C1 segment of cervical spinal cord (tissue), 14 donors: ENCODE measurements at regions not wholly inside any gene's neighbourhood (a gene's known extent, or its start where the extent isn't known, plus 50 kb on each side); places are given as distances from the start of the nearest gene placed in this dataset.
A peak's percentile ranks its signal among the peaks of the same experiment; 100 is the strongest.

Source experiments
- DNase-seq, 14 donors: peaks; one replicate each; lab custom pipeline; 2025; lab: John Stamatoyannopoulos, UW

GRCh38 chr3:147038481-147038880 lies 367.9 kb downstream of the ZIC4 start:
- DNase-seq = no peak

GRCh38 chr3:147034359-147034758 lies 372.0 kb downstream of the ZIC4 start:
- no peak for DNase-seq

GRCh38 chr3:147030274-147030673 lies 376.1 kb downstream of the ZIC4 start:
- DNase-seq = no peak

GRCh38 chr3:147015334-147015733 lies 391.0 kb downstream of the ZIC4 start:
- no peak for DNase-seq

- DNase-seq = no peak
Measured at GRCh38 chr3:147008886-147009285, 397.5 kb downstream of the ZIC4 start.

GRCh38 chr3:147008458-147008857 lies 397.9 kb downstream of the ZIC4 start:
- DNase-seq = no peak

- no peak for DNase-seq
Measured at GRCh38 chr3:147007736-147008245, 398.6 kb downstream of the ZIC4 start.

GRCh38 chr3:147002721-147003120 lies 397.6 kb upstream of the PLSCR5 start:
- no peak for DNase-seq

- no peak for DNase-seq
Measured at GRCh38 chr3:147000274-147000673, 395.1 kb upstream of the PLSCR5 start.

GRCh38 chr3:146991907-146992306 lies 386.8 kb upstream of the PLSCR5 start:
- DNase-seq = no peak

- peak in 1 of 14 donors; percentile 93 for DNase-seq
Measured at GRCh38 chr3:146975476-146975875, 370.3 kb upstream of the PLSCR5 start.

GRCh38 chr3:146975032-146975431 lies 369.9 kb upstream of the PLSCR5 start:
- DNase-seq = no peak

- peak in 2 of 14 donors; percentile 1 to 90 for DNase-seq
Measured at GRCh38 chr3:146974001-146974400, 368.9 kb upstream of the PLSCR5 start.

GRCh38 chr3:146972726-146973125 lies 367.6 kb upstream of the PLSCR5 start:
- no peak for DNase-seq

GRCh38 chr3:146970236-146970635 lies 365.1 kb upstream of the PLSCR5 start:
- no peak for DNase-seq

- DNase-seq = no peak
Measured at GRCh38 chr3:146969356-146969755, 364.2 kb upstream of the PLSCR5 start.

- no peak for DNase-seq
Measured at GRCh38 chr3:146968204-146968651, 363.1 kb upstream of the PLSCR5 start.

- no peak for DNase-seq
Measured at GRCh38 chr3:146967783-146968182, 362.6 kb upstream of the PLSCR5 start.

GRCh38 chr3:146966124-146966523 lies 361.0 kb upstream of the PLSCR5 start:
- no peak for DNase-seq

- DNase-seq = peak in 2 of 14 donors; percentile 0 to 43
Measured at GRCh38 chr3:146953511-146953981, 348.4 kb upstream of the PLSCR5 start.

GRCh38 chr3:146948985-146949384 lies 343.8 kb upstream of the PLSCR5 start:
- DNase-seq = no peak

GRCh38 chr3:146948186-146948585 lies 343.0 kb upstream of the PLSCR5 start:
- DNase-seq = no peak

- DNase-seq = no peak
Measured at GRCh38 chr3:146929696-146930095, 324.6 kb upstream of the PLSCR5 start.
